Thoracic aorta (tissue), 2 donors: ENCODE measurements at regions not wholly inside any gene's neighbourhood (a gene's known extent, or its start where the extent isn't known, plus 50 kb on each side); places are given as distances from the start of the nearest gene placed in this dataset.
A peak's percentile ranks its signal among the peaks of the same experiment; 100 is the strongest.

Experiments
- ATAC-seq: fragments of 150-250 bp; one replicate; pipeline ENCODE4 v1.8.0; 2017; ENCODE audit warnings: low read depth; ENCODE audit not compliant: insufficient number of reproducible peaks, low FRiP score
- DNase-seq: peaks from one replicate; pipeline ENCODE4 v3.0.0-alpha.2; 2020; ENCODE audit warnings: low spot score
- H3K27ac ChIP-seq, 2 donors: fragments of 200-600 bp; sonication (generic); 1 replicate in 1 of 2; 2 replicates in 1 of 2; pipeline ENCODE4 v1.5.1; 2016; ENCODE audit warnings: mild to moderate bottlenecking in 2 of 2, moderate library complexity in 2 of 2
- H3K27me3 ChIP-seq: fragments of 200-600 bp; sonication (generic); replicated peaks from 2 replicates; pipeline ENCODE4 v1.6.0; 2016; ENCODE audit warnings: mild to moderate bottlenecking; ENCODE audit not compliant: insufficient read depth
- H3K36me3 ChIP-seq: fragments of 200-600 bp; sonication (generic); one replicate; pipeline ENCODE4 v1.5.1; 2016
- H3K4me1 ChIP-seq, 2 donors: fragments of 200-600 bp; sonication (generic); 1 replicate in 1 of 2; 2 replicates in 1 of 2; pipeline versions ENCODE4 v1.5.1 to v1.6.0; 2016; ENCODE audit warnings: low read depth in 2 of 2, mild to moderate bottlenecking in 1 of 2; ENCODE audit not compliant: control insufficient read depth in 1 of 2
- H3K4me3 ChIP-seq: fragments of 200-600 bp; sonication (generic); 2 replicates; pipeline ENCODE4 v1.5.1; 2016; ENCODE audit warnings: mild to moderate bottlenecking
- H3K9me3 ChIP-seq: fragments of 200-600 bp; sonication (generic); 2 replicates; pipeline ENCODE4 v1.5.1; 2016
- CTCF ChIP-seq: fragments of 200-600 bp; sonication (generic); IDR thresholded peaks from one replicate; pipeline ENCODE4 v1.5.1; 2019; ENCODE audit warnings: antibody characterized with exemption

GRCh38 chr5:89840906-89841305 is 568.6 kb downstream of the CETN3 start:
- no peaks in the 10 kb centered on the region for H3K36me3 ChIP-seq
- no peak for DNase-seq
- no peaks in the 10 kb centered on the region for H3K27me3 ChIP-seq
- TF ChIP-seq CTCF = no peak
- peaks cover 0 to 12% of the 10 kb centered on the region in 2 donors for H3K4me1 ChIP-seq
- no peak overlapping the region for H3K4me3 ChIP-seq
- no peaks in the 10 kb centered on the region for H3K9me3 ChIP-seq
- no peak overlapping the region for H3K27ac ChIP-seq
- ATAC-seq = no peak

- H3K36me3 ChIP-seq = no peaks in the 10 kb centered on the region
- no peaks in the 10 kb centered on the region for H3K9me3 ChIP-seq
- DNase-seq = no peak
- H3K27ac ChIP-seq = no peak overlapping the region
- no peaks in the 10 kb centered on the region for H3K27me3 ChIP-seq
- peaks cover 0 to 16% of the 10 kb centered on the region in 2 donors for H3K4me1 ChIP-seq
- no peak for TF ChIP-seq CTCF
- ATAC-seq = no peak
- H3K4me3 ChIP-seq = no peak overlapping the region
Measured at GRCh38 chr5:89830691-89831090, 578.9 kb downstream of the CETN3 start.

GRCh38 chr5:89827960-89828359 is 581.6 kb downstream of the CETN3 start:
- Histone ChIP-seq H3K9me3 (no peaks in the 10 kb centered on the region), H3K4me1 (peaks cover 0 to 16% of the 10 kb centered on the region in 2 donors), H3K36me3 (no peaks in the 10 kb centered on the region), H3K27ac (no peak overlapping the region), H3K27me3 (no peaks in the 10 kb centered on the region), H3K4me3 (peak overlapping the region; percentile 64)
- no peak for ATAC-seq
- TF ChIP-seq CTCF = no peak
- no peak for DNase-seq

- no peaks in the 10 kb centered on the region for H3K27me3 ChIP-seq
- peak overlapping the region; percentile 64 for H3K4me3 ChIP-seq
- DNase-seq = no peak
- no peaks in the 10 kb centered on the region for H3K36me3 ChIP-seq
- no peak overlapping the region for H3K27ac ChIP-seq
- peak; percentile 43 for ATAC-seq
- no peak for TF ChIP-seq CTCF
- H3K4me1 ChIP-seq = peaks cover 0 to 16% of the 10 kb centered on the region in 2 donors
- H3K9me3 ChIP-seq = no peaks in the 10 kb centered on the region
Measured at GRCh38 chr5:89827359-89827758, 582.2 kb downstream of the CETN3 start.

- peak overlapping the region; percentile 64 for H3K4me3 ChIP-seq
- ATAC-seq = no peak
- H3K27ac ChIP-seq = no peak overlapping the region
- H3K4me1 ChIP-seq = peaks cover 0 to 16% of the 10 kb centered on the region in 2 donors
- DNase-seq = no peak
- no peaks in the 10 kb centered on the region for H3K27me3 ChIP-seq
- no peak for TF ChIP-seq CTCF
- no peaks in the 10 kb centered on the region for H3K9me3 ChIP-seq
- H3K36me3 ChIP-seq = no peaks in the 10 kb centered on the region
Measured at GRCh38 chr5:89826938-89827337, 582.6 kb downstream of the CETN3 start.
